ENCODE measurements at regions not wholly inside any gene's neighbourhood (a gene's known extent, or its start where the extent isn't known, plus 50 kb on each side); places are given as distances from the start of the nearest gene placed in this dataset.

GRCh38 chr4:10750714-10751113 is 66.1 kb upstream of the CLNK start:
- Histone ChIP-seq H3K4me3 (no peak overlapping the region), H3K27me3 (no peaks in the 10 kb centered on the region), H3K9me3 (replicated peaks in 1 of 3) (no peaks in the 10 kb centered on the region), H3K27ac (no peak overlapping the region), H3K4me1 (replicated peaks in 1 of 2) (no peaks in the 10 kb centered on the region), H3K36me3 (replicated peaks in 1 of 2) (no peaks in the 10 kb centered on the region)
- no peak for DNase-seq
- TF ChIP-seq POLR2A (IDR thresholded peaks at IDR 0.05) (no peak), CTCF (IDR thresholded peaks at IDR 0.05) (no peak)
- intact Hi-C loops (cut with DNase I) = no loop called here
- WGBS, 4 donors = 67 to 82% (median 77%) methylated on average over 5 of the region's 5 CpGs

- H3K4me3 ChIP-seq = no peak overlapping the region
- H3K27me3 ChIP-seq = no peaks in the 10 kb centered on the region
- WGBS, 4 donors = 81 to 85% (median 82%) methylated on average over 5 of the region's 5 CpGs
- no peaks in the 10 kb centered on the region for H3K4me1 ChIP-seq (replicated peaks in 1 of 2)
- no peaks in the 10 kb centered on the region for H3K9me3 ChIP-seq (replicated peaks in 1 of 3)
- no peak overlapping the region for H3K27ac ChIP-seq
- H3K36me3 ChIP-seq (replicated peaks in 1 of 2) = no peaks in the 10 kb centered on the region
- no peak for DNase-seq
- TF ChIP-seq CTCF (IDR thresholded peaks at IDR 0.05) = no peak
- no peak for TF ChIP-seq POLR2A (IDR thresholded peaks at IDR 0.05)
- intact Hi-C loops (cut with DNase I) = no loop called here
Observed at GRCh38 chr4:10747186-10747585, 62.6 kb upstream of the CLNK start.

GRCh38 chr4:10746371-10747171 is 62.0 kb upstream of the CLNK start:
- no peak for DNase-seq
- Histone ChIP-seq H3K4me3 (no peak overlapping the region), H3K4me1 (replicated peaks in 1 of 2) (no peaks in the 10 kb centered on the region), H3K36me3 (replicated peaks in 1 of 2) (no peaks in the 10 kb centered on the region), H3K27me3 (no peaks in the 10 kb centered on the region), H3K27ac (no peak overlapping the region), H3K9me3 (replicated peaks in 1 of 3) (no peaks in the 10 kb centered on the region)
- intact Hi-C loops (cut with DNase I) = no loop called here
- TF ChIP-seq POLR2A (IDR thresholded peaks at IDR 0.05) (no peak), CTCF (IDR thresholded peaks at IDR 0.05) (no peak)
- WGBS, 4 donors = 53 to 66% (median 56%) methylated on average over 3 of the region's 3 CpGs

GRCh38 chr4:10743357-10743756 is 58.8 kb upstream of the CLNK start:
- Histone ChIP-seq H3K36me3 (replicated peaks in 1 of 2) (no peaks in the 10 kb centered on the region), H3K4me3 (no peak overlapping the region), H3K4me1 (replicated peaks in 1 of 2) (no peaks in the 10 kb centered on the region), H3K27me3 (no peaks in the 10 kb centered on the region), H3K9me3 (replicated peaks in 1 of 3) (no peaks in the 10 kb centered on the region), H3K27ac (no peak overlapping the region)
- TF ChIP-seq POLR2A (IDR thresholded peaks at IDR 0.05) (no peak), CTCF (IDR thresholded peaks at IDR 0.05) (no peak)
- intact Hi-C loops (cut with DNase I) = no loop called here
- 73 to 80% (median 77%) methylated on average over 3 of the region's 3 CpGs for WGBS, 4 donors
- DNase-seq = no peak

Data from adrenal gland (tissue), 9 donors.